OCI-LY1 (cell line): ENCODE measurements at regions not wholly inside any gene's neighbourhood (a gene's known extent, or its start where the extent isn't known, plus 50 kb on each side); places are given as distances from the start of the nearest gene placed in this dataset.

ENCODE experiments used
- CTCF ChIP-seq: fragments of 200-600 bp; sonication (generic), shearing (Covaris generic); IDR thresholded peaks from 2 replicates; pipeline ENCODE4 v1.5.1; 2017; ENCODE audit warnings: mild to moderate bottlenecking, antibody characterized with exemption, low read length, moderate library complexity, mixed read lengths
- EZH2 ChIP-seq: fragments of 200-600 bp; sonication (generic), shearing (Covaris generic); IDR thresholded peaks from 2 replicates; pipeline ENCODE4 v1.8.0; 2017; ENCODE audit warnings: borderline replicate concordance, mixed run types, mild to moderate bottlenecking, antibody characterized with exemption, low read length, moderate library complexity, mixed read lengths

GRCh38 chr5:124653666-124654065, 92.8 kb downstream of the ZNF608 start:
- no peak for TF ChIP-seq CTCF
- TF ChIP-seq EZH2 = no peak
